ENCODE measurements at regions not wholly inside any gene's neighbourhood (a gene's known extent, or its start where the extent isn't known, plus 50 kb on each side); places are given as distances from the start of the nearest gene placed in this dataset.

- TF ChIP-seq ZNF142 (CRISPR knock-in tag; IDR thresholded peaks at IDR 0.05) (no peak), ZNF513 (CRISPR knock-in tag; conservative IDR thresholded peaks at IDR 0.05) (no peak), KLF6 (CRISPR knock-in tag; IDR thresholded peaks at IDR 0.05) (no peak), PRPF4 (IDR thresholded peaks at IDR 0.05; ENCODE audit: low read depth, low read length, poor library complexity, severe bottlenecking) (no peak), ZNF670 (CRISPR knock-in tag; IDR thresholded peaks at IDR 0.05; ENCODE audit: borderline replicate concordance) (no peak), HNF1A (IDR thresholded peaks at IDR 0.05; ENCODE audit: low read depth) (no peak), HNF1A (CRISPR knock-in tag; IDR thresholded peaks at IDR 0.05; ENCODE audit: borderline replicate concordance) (no peak), KAT8 (CRISPR knock-in tag; IDR thresholded peaks at IDR 0.05) (no peak), PBX3 (CRISPR knock-in tag; IDR thresholded peaks at IDR 0.05; ENCODE audit: borderline replicate concordance) (no peak)
These were observed 213.7 kb downstream of the BRINP2 start (continued) for GRCh38 chr1:177384461-177384860.

All from HepG2 (cell line).